DND-41 (cell line): ENCODE measurements at regions not wholly inside any gene's neighbourhood (a gene's known extent, or its start where the extent isn't known, plus 50 kb on each side); places are given as distances from the start of the nearest gene placed in this dataset.

Source experiments
- ATAC-seq: fragments of 200-7000 bp; cut with Tn5 transposase; 3 replicates; pipeline ENCODE4 v1.9.1; 2021; ENCODE audit warnings: low read depth; ENCODE audit not compliant: insufficient read depth
- DNase-seq: peaks from one replicate; pipeline ENCODE4 v3.0.0-alpha.2; 2020
- H2AFZ ChIP-seq: 2 replicates; pipeline ENCODE4 v1.6.0; 2012; ENCODE audit warnings: low read depth, low read length
- H3K27ac ChIP-seq: 2 replicates; pipeline ENCODE4 v1.5.1; 2012; ENCODE audit warnings: low read length, inconsistent platforms
- H3K27me3 ChIP-seq: fragments of 200-600 bp; sonication (generic); 2 replicates; pipeline ENCODE4 v1.6.0; 2012; ENCODE audit warnings: low read length, mild to moderate bottlenecking, inconsistent platforms; ENCODE audit not compliant: insufficient read depth, poor library complexity
- H3K36me3 ChIP-seq: 2 replicates; pipeline ENCODE4 v1.5.1; 2012; ENCODE audit warnings: low read length, inconsistent platforms; ENCODE audit not compliant: insufficient read depth
- H3K4me1 ChIP-seq: 2 replicates; pipeline ENCODE4 v1.5.1; 2012; ENCODE audit warnings: mild to moderate bottlenecking, low read length; ENCODE audit not compliant: insufficient read depth
- H3K4me2 ChIP-seq: 2 replicates; pipeline ENCODE4 v1.6.0; 2012; ENCODE audit warnings: mild to moderate bottlenecking, moderate library complexity, low read length, inconsistent platforms; ENCODE audit not compliant: insufficient read depth
- H3K4me3 ChIP-seq, 2 experiments: fragments of 200-600 bp in 1 of 2; shearing (Covaris generic) in 1 of 2; 2 replicates each; pipeline ENCODE4 v1.5.1; 2012 to 2016; ENCODE audit warnings: inconsistent platforms in 2 of 2, low read length in 2 of 2, mild to moderate bottlenecking in 2 of 2, low read depth in 1 of 2, moderate library complexity in 1 of 2
- H3K79me2 ChIP-seq: 2 replicates; pipeline ENCODE4 v1.6.0; 2012; ENCODE audit warnings: low read length, inconsistent platforms; ENCODE audit not compliant: insufficient read depth
- H3K9ac ChIP-seq: 2 replicates; pipeline ENCODE4 v1.6.0; 2012; ENCODE audit warnings: low read depth, mild to moderate bottlenecking, inconsistent platforms, low read length, moderate library complexity
- H3K9me3 ChIP-seq: 2 replicates; pipeline ENCODE4 v1.5.1; 2012; ENCODE audit warnings: low read length, moderate library complexity, mild to moderate bottlenecking, inconsistent platforms; ENCODE audit not compliant: insufficient read depth, severe bottlenecking
- H4K20me1 ChIP-seq: 2 replicates; pipeline ENCODE4 v1.6.0; 2012; ENCODE audit warnings: low read length; ENCODE audit not compliant: insufficient read depth
- EZH2 ChIP-seq: IDR thresholded peaks from 3 replicates; pipeline ENCODE4 v1.6.1; 2012; ENCODE audit warnings: borderline replicate concordance, low read depth, mild to moderate bottlenecking, moderate library complexity, low read length, inconsistent platforms; ENCODE audit not compliant: severe bottlenecking
- TF ChIP-seq, protein P1 (sequence below): IDR thresholded peaks from 2 replicates; pipeline ENCODE4 v1.5.1; 2012; ENCODE audit warnings: borderline replicate concordance, low read length, moderate library complexity, mild to moderate bottlenecking; ENCODE audit not compliant: poor library complexity, severe bottlenecking; ENCODE audit errors: extremely low read depth

DNA sequence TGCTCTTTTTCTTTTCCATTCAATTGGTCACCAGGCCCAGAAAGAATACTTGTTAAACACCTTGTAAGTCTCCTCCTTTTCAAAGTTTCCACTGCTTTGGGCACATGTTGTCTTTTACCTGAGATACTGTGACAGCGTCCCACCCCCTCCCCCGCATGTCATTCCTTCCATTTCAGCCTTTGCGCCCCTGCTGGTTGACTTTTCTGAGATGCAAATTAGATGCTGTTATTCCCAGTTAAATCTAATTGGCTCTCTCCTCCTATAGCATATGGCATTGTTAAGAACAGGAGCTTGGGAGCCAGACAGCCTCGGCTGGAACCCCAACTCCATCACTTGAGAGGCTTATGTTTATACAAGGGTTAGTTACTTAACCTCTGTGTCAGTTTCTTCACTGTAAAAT is 80.3 kb upstream of the GAREM1 start:
- H3K9me3 ChIP-seq: no peaks in the 10 kb centered on the region
- no peak overlapping the region for H3K4me3 ChIP-seq
- H2AFZ ChIP-seq: no peak overlapping the region
- H3K27me3 ChIP-seq: no peaks in the 10 kb centered on the region
- no peaks in the 10 kb centered on the region for H3K36me3 ChIP-seq
- H3K4me1 ChIP-seq: no peaks in the 10 kb centered on the region
- ATAC-seq (no peak), DNase-seq (no peak)
- no peaks in the 10 kb centered on the region for H3K79me2 ChIP-seq
- TF ChIP-seq, protein P1, sequence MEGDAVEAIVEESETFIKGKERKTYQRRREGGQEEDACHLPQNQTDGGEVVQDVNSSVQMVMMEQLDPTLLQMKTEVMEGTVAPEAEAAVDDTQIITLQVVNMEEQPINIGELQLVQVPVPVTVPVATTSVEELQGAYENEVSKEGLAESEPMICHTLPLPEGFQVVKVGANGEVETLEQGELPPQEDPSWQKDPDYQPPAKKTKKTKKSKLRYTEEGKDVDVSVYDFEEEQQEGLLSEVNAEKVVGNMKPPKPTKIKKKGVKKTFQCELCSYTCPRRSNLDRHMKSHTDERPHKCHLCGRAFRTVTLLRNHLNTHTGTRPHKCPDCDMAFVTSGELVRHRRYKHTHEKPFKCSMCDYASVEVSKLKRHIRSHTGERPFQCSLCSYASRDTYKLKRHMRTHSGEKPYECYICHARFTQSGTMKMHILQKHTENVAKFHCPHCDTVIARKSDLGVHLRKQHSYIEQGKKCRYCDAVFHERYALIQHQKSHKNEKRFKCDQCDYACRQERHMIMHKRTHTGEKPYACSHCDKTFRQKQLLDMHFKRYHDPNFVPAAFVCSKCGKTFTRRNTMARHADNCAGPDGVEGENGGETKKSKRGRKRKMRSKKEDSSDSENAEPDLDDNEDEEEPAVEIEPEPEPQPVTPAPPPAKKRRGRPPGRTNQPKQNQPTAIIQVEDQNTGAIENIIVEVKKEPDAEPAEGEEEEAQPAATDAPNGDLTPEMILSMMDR: no peak
- no peak for TF ChIP-seq EZH2
- H3K4me2 ChIP-seq: no peak overlapping the region
- H3K27ac ChIP-seq: no peak overlapping the region
- H4K20me1 ChIP-seq: no peaks in the 10 kb centered on the region
- no peak overlapping the region for H3K9ac ChIP-seq

DNA sequence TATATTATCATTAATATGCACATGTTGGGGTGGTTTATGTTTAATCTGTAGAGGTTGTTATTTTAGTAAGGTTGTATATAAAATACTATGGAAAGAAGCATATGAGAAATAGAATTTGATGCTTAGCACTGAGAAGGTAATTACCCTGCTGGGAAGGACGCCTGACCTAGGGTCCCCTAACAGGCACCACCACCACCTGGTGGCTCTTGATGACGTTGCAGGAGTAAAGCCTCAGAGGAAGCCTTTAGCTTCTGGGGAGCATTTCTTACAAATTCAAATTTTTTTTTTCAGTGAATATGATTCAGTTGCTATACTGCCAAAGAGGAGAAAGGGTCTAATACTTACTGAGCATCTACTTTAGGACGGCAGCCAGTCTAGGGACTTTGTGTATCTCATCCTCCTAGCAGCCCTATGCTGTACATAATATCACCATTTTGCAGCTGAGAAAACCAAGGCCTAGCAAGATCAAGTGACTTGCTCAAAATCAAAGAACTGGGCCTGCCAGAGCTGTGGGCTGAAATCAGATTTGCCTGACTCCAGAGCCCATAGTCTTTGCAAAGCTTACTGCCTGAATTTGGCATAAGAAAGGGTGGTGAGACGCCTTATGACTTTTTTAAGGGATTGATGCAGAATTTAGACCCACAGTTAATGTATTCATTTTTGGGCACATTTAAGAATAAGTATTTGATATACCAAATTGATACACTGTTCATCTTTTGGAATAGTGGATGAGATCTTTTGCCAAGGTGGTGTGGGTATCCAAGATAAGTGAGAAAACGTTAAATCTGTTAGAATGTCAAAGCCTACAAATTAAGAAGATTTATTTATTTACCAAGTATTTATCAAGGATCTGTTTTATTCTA is 78.8 kb upstream of the GAREM1 start:
- no peak overlapping the region for H3K9ac ChIP-seq
- DNase-seq (peak; percentile 38), ATAC-seq (peak; percentile 81)
- H3K27me3 ChIP-seq: peaks cover 4% of the 10 kb centered on the region
- no peak overlapping the region for H2AFZ ChIP-seq
- H3K4me3 ChIP-seq: no peak overlapping the region
- no peak overlapping the region for H3K27ac ChIP-seq
- no peaks in the 10 kb centered on the region for H3K9me3 ChIP-seq
- no peaks in the 10 kb centered on the region for H3K4me1 ChIP-seq
- no peak overlapping the region for H3K4me2 ChIP-seq
- H3K36me3 ChIP-seq: no peaks in the 10 kb centered on the region
- TF ChIP-seq, protein P1: peak; percentile 74
- no peak for TF ChIP-seq EZH2
- H3K79me2 ChIP-seq: no peaks in the 10 kb centered on the region
- H4K20me1 ChIP-seq: no peaks in the 10 kb centered on the region

DNA sequence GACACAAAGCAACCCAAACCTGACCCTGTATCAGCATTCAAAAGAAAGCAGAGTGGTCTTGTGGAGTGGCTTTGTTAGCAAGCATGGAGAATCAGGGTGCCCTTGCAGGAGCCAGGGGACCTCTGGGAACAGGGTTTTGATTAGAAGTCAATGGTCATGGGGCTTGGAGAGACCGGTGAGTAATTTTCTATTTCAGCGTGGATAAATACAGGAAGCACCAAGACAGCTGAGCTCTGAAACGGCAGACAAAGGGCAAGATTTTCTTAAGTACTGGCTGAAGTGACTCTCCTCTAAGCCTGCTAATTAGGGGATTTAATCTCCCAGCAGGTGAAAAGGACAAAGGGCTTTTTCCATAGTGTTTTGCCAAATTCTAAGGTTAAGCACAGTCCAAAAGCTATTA is 78.0 kb upstream of the GAREM1 start:
- Histone ChIP-seq H4K20me1 (no peaks in the 10 kb centered on the region), H3K27ac (no peak overlapping the region), H3K4me3 (no peak overlapping the region), H2AFZ (no peak overlapping the region), H3K36me3 (no peaks in the 10 kb centered on the region), H3K4me1 (no peaks in the 10 kb centered on the region), H3K9ac (no peak overlapping the region), H3K79me2 (no peaks in the 10 kb centered on the region), H3K27me3 (peaks cover 10% of the 10 kb centered on the region), H3K9me3 (no peaks in the 10 kb centered on the region), H3K4me2 (no peak overlapping the region)
- no peak for TF ChIP-seq EZH2
- TF ChIP-seq, protein P1: no peak
- DNase-seq (no peak), ATAC-seq (no peak)
